ENCODE measurements at regions not wholly inside any gene's neighbourhood (a gene's known extent, or its start where the extent isn't known, plus 50 kb on each side); places are given as distances from the start of the nearest gene placed in this dataset.

DNA sequence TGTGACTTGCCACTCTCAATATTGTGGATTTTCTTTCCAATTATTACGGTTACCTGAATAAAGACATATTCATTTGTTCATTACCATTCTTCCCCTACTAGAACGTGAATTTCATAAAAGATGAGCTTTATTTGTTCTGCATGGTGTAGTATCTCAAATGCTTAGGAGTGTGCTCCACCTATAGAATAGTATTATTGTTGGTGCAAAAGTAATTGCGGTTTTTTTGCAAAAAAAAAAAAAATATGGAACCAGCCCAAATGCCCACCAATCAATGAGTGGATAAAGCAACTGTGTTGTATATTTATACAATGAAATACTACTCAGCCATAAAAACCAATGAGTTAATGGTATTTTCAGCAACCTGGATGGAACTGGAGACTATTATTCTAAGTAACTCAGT lies 525.5 kb upstream of the PRKX start:
- no peak for DNase-seq
- H3K9me2 ChIP-seq, result no peaks in the 10 kb centered on the region
- no peak overlapping the region for H3K9ac ChIP-seq
- H3K79me2 ChIP-seq (ENCODE audit: insufficient read depth), result no peaks in the 10 kb centered on the region
- no peaks in the 10 kb centered on the region for H3F3A ChIP-seq (replicated peaks; ENCODE audit: insufficient read depth)
- H3K4me3 ChIP-seq (ENCODE audit: low read depth in 2 of 2, low read length in 1 of 2), result no peak overlapping the region
- no peaks in the 10 kb centered on the region for H3K4me1 ChIP-seq (ENCODE audit: control insufficient read depth in 1 of 2, insufficient read depth in 2 of 2, low read depth in 1 of 2, low read length in 1 of 2)
- no peak overlapping the region for H2AFZ ChIP-seq (ENCODE audit: low read depth)
- no peak overlapping the region for H3K4me2 ChIP-seq
- H3K27ac ChIP-seq (ENCODE audit: low read depth in 2 of 2, low read length in 1 of 2), result no peak overlapping the region
- H3K9me3 ChIP-seq, result no peaks in the 10 kb centered on the region
- H3K27me3 ChIP-seq (ENCODE audit: insufficient read depth), result no peaks in the 10 kb centered on the region
- no peak for TF ChIP-seq JUND (IDR thresholded peaks at IDR 0.05)
- TF ChIP-seq TAF1 (IDR thresholded peaks at IDR 0.05; ENCODE audit: borderline replicate concordance, low read depth, low read length), result no peak
- TF ChIP-seq RCOR1 (IDR thresholded peaks at IDR 0.05; ENCODE audit: low read length), result no peak
- TF ChIP-seq GABPA (IDR thresholded peaks at IDR 0.05; ENCODE audit: low read depth), result no peak
- TF ChIP-seq TCF12 (IDR thresholded peaks at IDR 0.05), result no peak
- TF ChIP-seq ELF1 (IDR thresholded peaks at IDR 0.05), result no peak
- no peak for TF ChIP-seq MEF2A (IDR thresholded peaks at IDR 0.05; ENCODE audit: borderline replicate concordance, low read depth)
- TF ChIP-seq, protein P1, sequence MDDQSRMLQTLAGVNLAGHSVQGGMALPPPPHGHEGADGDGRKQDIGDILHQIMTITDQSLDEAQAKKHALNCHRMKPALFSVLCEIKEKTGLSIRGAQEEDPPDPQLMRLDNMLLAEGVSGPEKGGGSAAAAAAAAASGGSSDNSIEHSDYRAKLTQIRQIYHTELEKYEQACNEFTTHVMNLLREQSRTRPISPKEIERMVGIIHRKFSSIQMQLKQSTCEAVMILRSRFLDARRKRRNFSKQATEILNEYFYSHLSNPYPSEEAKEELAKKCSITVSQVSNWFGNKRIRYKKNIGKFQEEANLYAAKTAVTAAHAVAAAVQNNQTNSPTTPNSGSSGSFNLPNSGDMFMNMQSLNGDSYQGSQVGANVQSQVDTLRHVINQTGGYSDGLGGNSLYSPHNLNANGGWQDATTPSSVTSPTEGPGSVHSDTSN (IDR thresholded peaks at IDR 0.05), result no peak
- TF ChIP-seq FOXM1 (IDR thresholded peaks at IDR 0.05; ENCODE audit: low read depth), result no peak
- no peak for TF ChIP-seq RFX5 (IDR thresholded peaks at IDR 0.05; ENCODE audit: low read length)
- no peak for TF ChIP-seq MXI1 (IDR thresholded peaks at IDR 0.05; ENCODE audit: low read depth, low read length)
- TF ChIP-seq SMC3 (IDR thresholded peaks at IDR 0.05; ENCODE audit: low read depth, low read length), result no peak
- no peak for TF ChIP-seq CHD2 (IDR thresholded peaks at IDR 0.05; ENCODE audit: low read length, partially characterized antibody)
- no peak for TF ChIP-seq POLR2AphosphoS5 (IDR thresholded peaks at IDR 0.05; ENCODE audit: low read depth, low read length)
- TF ChIP-seq TEAD4 (IDR thresholded peaks at IDR 0.05; ENCODE audit: borderline replicate concordance, insufficient read depth), result no peak
- no peak for TF ChIP-seq EZH2phosphoT487 (IDR thresholded peaks at IDR 0.05; ENCODE audit: borderline replicate concordance, low read depth)
- no peaks in the 10 kb centered on the region for H4K20me1 ChIP-seq (ENCODE audit: insufficient read depth)
- CTCF ChIA-PET, result no interaction called here
- 13% methylated on average over 3 of the region's 3 CpGs for WGBS (ENCODE audit: low lambda C conversion rate)
- POLR2A ChIA-PET, result no interaction called here
- no peaks in the 10 kb centered on the region for H3K36me3 ChIP-seq (replicated peaks in 1 of 2; ENCODE audit: control insufficient read depth in 1 of 2, insufficient read depth in 2 of 2, low read length in 1 of 2)

DNA sequence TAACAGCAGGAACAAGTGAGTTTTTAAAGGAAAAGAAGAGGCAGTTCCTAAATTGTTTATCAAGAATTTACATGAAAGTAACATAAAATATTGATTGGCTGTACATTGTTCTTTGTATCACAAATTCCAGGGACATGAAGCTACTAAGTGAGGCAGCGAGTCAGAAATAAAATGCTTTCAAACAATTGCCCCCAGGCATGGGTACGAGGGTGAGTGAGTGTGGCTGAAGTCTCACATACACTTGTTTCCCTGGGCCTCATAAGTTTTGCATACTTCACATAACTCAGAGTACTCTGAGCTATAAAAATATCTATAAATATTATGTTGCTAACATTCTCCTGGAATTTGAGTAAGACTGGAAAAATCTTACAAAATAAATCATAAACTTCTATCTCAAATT lies 511.6 kb upstream of the PRKX start:
- ChIA-PET CTCF (no interaction called here), POLR2A (no interaction called here)
- Histone ChIP-seq H3K4me1 (ENCODE audit: control insufficient read depth in 1 of 2, insufficient read depth in 2 of 2, low read depth in 1 of 2, low read length in 1 of 2) (no peaks in the 10 kb centered on the region), H3K4me3 (ENCODE audit: low read depth in 2 of 2, low read length in 1 of 2) (no peak overlapping the region), H3K27ac (ENCODE audit: low read depth in 2 of 2, low read length in 1 of 2) (no peak overlapping the region), H3K9me2 (no peaks in the 10 kb centered on the region), H3F3A (replicated peaks; ENCODE audit: insufficient read depth) (no peaks in the 10 kb centered on the region), H3K9ac (no peak overlapping the region), H4K20me1 (ENCODE audit: insufficient read depth) (no peaks in the 10 kb centered on the region), H3K9me3 (no peaks in the 10 kb centered on the region; the same call in 1 of the 2 replicates), H2AFZ (ENCODE audit: low read depth) (no peak overlapping the region), H3K27me3 (ENCODE audit: insufficient read depth) (no peaks in the 10 kb centered on the region), H3K36me3 (replicated peaks in 1 of 2; ENCODE audit: control insufficient read depth in 1 of 2, insufficient read depth in 2 of 2, low read length in 1 of 2) (no peaks in the 10 kb centered on the region), H3K79me2 (ENCODE audit: insufficient read depth) (no peaks in the 10 kb centered on the region), H3K4me2 (no peak overlapping the region)
- DNase-seq, result no peak
- 0% methylated on average over 2 of the region's 2 CpGs for WGBS (ENCODE audit: low lambda C conversion rate)
- TF ChIP-seq SMC3 (IDR thresholded peaks at IDR 0.05; ENCODE audit: low read depth, low read length) (no peak), EZH2phosphoT487 (IDR thresholded peaks at IDR 0.05; ENCODE audit: borderline replicate concordance, low read depth) (no peak), FOXJ3 (CRISPR knock-in tag; IDR thresholded peaks at IDR 0.05) (no peak), ELF1 (IDR thresholded peaks at IDR 0.05) (no peak), YY1 (IDR thresholded peaks at IDR 0.05; ENCODE audit: low read depth) (no peak), SIN3A (IDR thresholded peaks at IDR 0.05; ENCODE audit: borderline replicate concordance, low read depth, low read length) (no peak), FOSL2 (IDR thresholded peaks at IDR 0.05; ENCODE audit: borderline replicate concordance, low read depth) (no peak), MEF2A (IDR thresholded peaks at IDR 0.05; ENCODE audit: borderline replicate concordance, low read depth) (no peak), NRF1 (IDR thresholded peaks at IDR 0.05; ENCODE audit: low read depth, low read length) (no peak), RAD21 (IDR thresholded peaks at IDR 0.05; ENCODE audit: low read length) (no peak), EP300 (IDR thresholded peaks at IDR 0.05; ENCODE audit: borderline replicate concordance in 1 of 2, low read depth in 1 of 2, low read length in 1 of 2) (no peak)
- TF ChIP-seq, protein P2, sequence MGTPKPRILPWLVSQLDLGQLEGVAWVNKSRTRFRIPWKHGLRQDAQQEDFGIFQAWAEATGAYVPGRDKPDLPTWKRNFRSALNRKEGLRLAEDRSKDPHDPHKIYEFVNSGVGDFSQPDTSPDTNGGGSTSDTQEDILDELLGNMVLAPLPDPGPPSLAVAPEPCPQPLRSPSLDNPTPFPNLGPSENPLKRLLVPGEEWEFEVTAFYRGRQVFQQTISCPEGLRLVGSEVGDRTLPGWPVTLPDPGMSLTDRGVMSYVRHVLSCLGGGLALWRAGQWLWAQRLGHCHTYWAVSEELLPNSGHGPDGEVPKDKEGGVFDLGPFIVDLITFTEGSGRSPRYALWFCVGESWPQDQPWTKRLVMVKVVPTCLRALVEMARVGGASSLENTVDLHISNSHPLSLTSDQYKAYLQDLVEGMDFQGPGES (IDR thresholded peaks at IDR 0.05; ENCODE audit: low read depth, low read length), result no peak
- TF ChIP-seq, protein P3, sequence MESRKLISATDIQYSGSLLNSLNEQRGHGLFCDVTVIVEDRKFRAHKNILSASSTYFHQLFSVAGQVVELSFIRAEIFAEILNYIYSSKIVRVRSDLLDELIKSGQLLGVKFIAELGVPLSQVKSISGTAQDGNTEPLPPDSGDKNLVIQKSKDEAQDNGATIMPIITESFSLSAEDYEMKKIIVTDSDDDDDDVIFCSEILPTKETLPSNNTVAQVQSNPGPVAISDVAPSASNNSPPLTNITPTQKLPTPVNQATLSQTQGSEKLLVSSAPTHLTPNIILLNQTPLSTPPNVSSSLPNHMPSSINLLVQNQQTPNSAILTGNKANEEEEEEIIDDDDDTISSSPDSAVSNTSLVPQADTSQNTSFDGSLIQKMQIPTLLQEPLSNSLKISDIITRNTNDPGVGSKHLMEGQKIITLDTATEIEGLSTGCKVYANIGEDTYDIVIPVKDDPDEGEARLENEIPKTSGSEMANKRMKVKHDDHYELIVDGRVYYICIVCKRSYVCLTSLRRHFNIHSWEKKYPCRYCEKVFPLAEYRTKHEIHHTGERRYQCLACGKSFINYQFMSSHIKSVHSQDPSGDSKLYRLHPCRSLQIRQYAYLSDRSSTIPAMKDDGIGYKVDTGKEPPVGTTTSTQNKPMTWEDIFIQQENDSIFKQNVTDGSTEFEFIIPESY (IDR thresholded peaks at IDR 0.05; ENCODE audit: borderline replicate concordance, low read depth), result no peak
- TF ChIP-seq, protein P4, sequence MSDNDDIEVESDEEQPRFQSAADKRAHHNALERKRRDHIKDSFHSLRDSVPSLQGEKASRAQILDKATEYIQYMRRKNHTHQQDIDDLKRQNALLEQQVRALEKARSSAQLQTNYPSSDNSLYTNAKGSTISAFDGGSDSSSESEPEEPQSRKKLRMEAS (IDR thresholded peaks at IDR 0.05; ENCODE audit: low read depth), result no peak

Data from SK-N-SH (cell line).